ENCODE measurements at regions not wholly inside any gene's neighbourhood (a gene's known extent, or its start where the extent isn't known, plus 50 kb on each side); places are given as distances from the start of the nearest gene placed in this dataset.
A peak's percentile ranks its signal among the peaks of the same experiment; 100 is the strongest.

GRCh38 chr4:11908205-11908604, 479.5 kb upstream of the HS3ST1 start:
- no peaks in the 10 kb centered on the region for H3K9me3 ChIP-seq
- TF ChIP-seq CTCF (IDR thresholded peaks at IDR 0.05): no peak
- H3K27ac ChIP-seq: no peak overlapping the region

GRCh38 chr4:11904846-11905739, 476.4 kb upstream of the HS3ST1 start:
- Histone ChIP-seq H3K4me3 (no peak overlapping the region), H3K36me3 (no peaks in the 10 kb centered on the region), H3K4me1 (peaks cover 5 to 25% (median 16%) of the 10 kb centered on the region in 9 donors), H3K27me3 (no peaks in the 10 kb centered on the region), H3K27ac (peak overlapping the region; percentile 33 to 76 (median 62)), H3K9me3 (no peaks in the 10 kb centered on the region)
- 30% methylated on average over 9 of the region's 9 CpGs for WGBS, 2 donors
- no peak for TF ChIP-seq CTCF (IDR thresholded peaks at IDR 0.05)
- ATAC-seq: peak in 7 of 8 donors; percentile 44 to 77 (median 66)
- DNase-seq: peak in 1 of 2 donors; percentile 7
- intact Hi-C loops (cut with DNase I): no loop called here

More at GRCh38 chr4:11908205-11908604, 479.5 kb upstream of the HS3ST1 start:
- H3K27me3 ChIP-seq: no peaks in the 10 kb centered on the region
- peaks cover 5 to 25% (median 16%) of the 10 kb centered on the region in 9 donors for H3K4me1 ChIP-seq
- H3K36me3 ChIP-seq: no peaks in the 10 kb centered on the region
- no peak overlapping the region for H3K4me3 ChIP-seq
- 80 to 87% methylated on average over 3 of the region's 3 CpGs for WGBS, 2 donors
- no peak for ATAC-seq
- intact Hi-C loops (cut with DNase I): no loop called here
- no peak for DNase-seq

GRCh38 chr4:11904117-11904535, 475.4 kb upstream of the HS3ST1 start:
- Histone ChIP-seq H3K4me1 (peaks cover 5 to 25% (median 16%) of the 10 kb centered on the region in 9 donors), H3K4me3 (no peak overlapping the region), H3K27me3 (no peaks in the 10 kb centered on the region), H3K9me3 (no peaks in the 10 kb centered on the region), H3K36me3 (no peaks in the 10 kb centered on the region), H3K27ac (peak overlapping the region; percentile 33 to 76 (median 62))
- 2 to 3% methylated on average over 2 of the region's 2 CpGs for WGBS, 2 donors
- no peak for TF ChIP-seq CTCF (IDR thresholded peaks at IDR 0.05)
- peak; percentile 72 to 96 (median 90) for ATAC-seq
- intact Hi-C loops (cut with DNase I): no loop called here
- DNase-seq: peak; percentile 60 to 72

- 83 to 98% methylated on average over 1 of the region's 1 CpG for whole genome bisulfite sequencing, 2 donors
- TF ChIP-seq CTCF (IDR thresholded peaks at IDR 0.05): no peak
- no peak overlapping the region for H3K4me3 ChIP-seq
- DNase-seq: no peak
- H3K4me1 ChIP-seq: peaks cover 5 to 25% (median 16%) of the 10 kb centered on the region in 9 donors
- ATAC-seq: no peak
- H3K27me3 ChIP-seq: no peaks in the 10 kb centered on the region
- H3K36me3 ChIP-seq: no peaks in the 10 kb centered on the region
- peaks cover 0 to 12% (median 0%) of the 10 kb centered on the region in 11 donors for H3K9me3 ChIP-seq
- intact Hi-C loops (cut with DNase I): no loop called here
- no peak overlapping the region for H3K27ac ChIP-seq
Measured at GRCh38 chr4:11901089-11901488, 472.4 kb upstream of the HS3ST1 start.
